ENCODE measurements at regions not wholly inside any gene's neighbourhood (a gene's known extent, or its start where the extent isn't known, plus 50 kb on each side); places are given as distances from the start of the nearest gene placed in this dataset.

GRCh38 chr20:62562831-62563230 is 79.5 kb upstream of the SLCO4A1 start (continued):
- TF ChIP-seq REST (IDR thresholded peaks at IDR 0.05; ENCODE audit: low read depth) (no peak), EZH2 (IDR thresholded peaks at IDR 0.05) (no peak), EZH2phosphoT487 (IDR thresholded peaks at IDR 0.05; ENCODE audit: borderline replicate concordance) (no peak), POLR2A (IDR thresholded peaks at IDR 0.05; ENCODE audit: borderline replicate concordance, extremely low read depth, insufficient read depth, insufficient read length) (no peak), YY1 (IDR thresholded peaks at IDR 0.05; ENCODE audit: extremely low read depth, insufficient replicate concordance, low read depth, low read length) (no peak)
- TF ChIP-seq, protein P1, sequence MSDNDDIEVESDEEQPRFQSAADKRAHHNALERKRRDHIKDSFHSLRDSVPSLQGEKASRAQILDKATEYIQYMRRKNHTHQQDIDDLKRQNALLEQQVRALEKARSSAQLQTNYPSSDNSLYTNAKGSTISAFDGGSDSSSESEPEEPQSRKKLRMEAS (IDR thresholded peaks at IDR 0.05) = no peak

GRCh38 chr20:62563561-62563960 is 78.7 kb upstream of the SLCO4A1 start:
- no peak for TF ChIP-seq ZNF274 (IDR thresholded peaks at IDR 0.05; ENCODE audit: low read depth, low read length)
- TF ChIP-seq, protein P2, sequence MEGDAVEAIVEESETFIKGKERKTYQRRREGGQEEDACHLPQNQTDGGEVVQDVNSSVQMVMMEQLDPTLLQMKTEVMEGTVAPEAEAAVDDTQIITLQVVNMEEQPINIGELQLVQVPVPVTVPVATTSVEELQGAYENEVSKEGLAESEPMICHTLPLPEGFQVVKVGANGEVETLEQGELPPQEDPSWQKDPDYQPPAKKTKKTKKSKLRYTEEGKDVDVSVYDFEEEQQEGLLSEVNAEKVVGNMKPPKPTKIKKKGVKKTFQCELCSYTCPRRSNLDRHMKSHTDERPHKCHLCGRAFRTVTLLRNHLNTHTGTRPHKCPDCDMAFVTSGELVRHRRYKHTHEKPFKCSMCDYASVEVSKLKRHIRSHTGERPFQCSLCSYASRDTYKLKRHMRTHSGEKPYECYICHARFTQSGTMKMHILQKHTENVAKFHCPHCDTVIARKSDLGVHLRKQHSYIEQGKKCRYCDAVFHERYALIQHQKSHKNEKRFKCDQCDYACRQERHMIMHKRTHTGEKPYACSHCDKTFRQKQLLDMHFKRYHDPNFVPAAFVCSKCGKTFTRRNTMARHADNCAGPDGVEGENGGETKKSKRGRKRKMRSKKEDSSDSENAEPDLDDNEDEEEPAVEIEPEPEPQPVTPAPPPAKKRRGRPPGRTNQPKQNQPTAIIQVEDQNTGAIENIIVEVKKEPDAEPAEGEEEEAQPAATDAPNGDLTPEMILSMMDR (IDR thresholded peaks at IDR 0.05 in 2 of 3, conservative IDR thresholded peaks at IDR 0.05 in 1 of 3; ENCODE audit: borderline replicate concordance in 1 of 3, insufficient read depth in 1 of 3, low read depth in 2 of 3, low read length in 2 of 3) = no peak
- no peak for TF ChIP-seq YY1 (IDR thresholded peaks at IDR 0.05; ENCODE audit: extremely low read depth, insufficient replicate concordance, low read depth, low read length)
- no peak for TF ChIP-seq CBX3 (IDR thresholded peaks at IDR 0.05; ENCODE audit: low read depth)
- no peak for TF ChIP-seq JUND (IDR thresholded peaks at IDR 0.05)
- no peak for TF ChIP-seq POLR2AphosphoS5 (IDR thresholded peaks at IDR 0.05; ENCODE audit: low read depth, low read length)
- TF ChIP-seq, protein P1 (IDR thresholded peaks at IDR 0.05) = no peak
- no peak for TF ChIP-seq SRF (IDR thresholded peaks at IDR 0.05; ENCODE audit: low read depth)
- TF ChIP-seq ZFX (IDR thresholded peaks at IDR 0.05) = no peak
- no peak for TF ChIP-seq TCF7L2 (IDR thresholded peaks at IDR 0.05; ENCODE audit: borderline replicate concordance, extremely low read depth, insufficient read depth, insufficient read length)
- TF ChIP-seq RAD21 (IDR thresholded peaks at IDR 0.05; ENCODE audit: low read depth) = no peak
- no peak for TF ChIP-seq ATF3 (IDR thresholded peaks at IDR 0.05)
- TF ChIP-seq EGR1 (IDR thresholded peaks at IDR 0.05; ENCODE audit: low read depth) = no peak
- H3K4me1 ChIP-seq (ENCODE audit: control insufficient read depth in 1 of 2, insufficient read depth in 2 of 2, low read length in 2 of 2) = no peaks in the 10 kb centered on the region
- no peak overlapping the region for H3K4me3 ChIP-seq (replicated peaks in 1 of 2; ENCODE audit: low read depth in 1 of 2, low read length in 2 of 2)
- no peak overlapping the region for H3K9ac ChIP-seq (ENCODE audit: low read length)
- H3K27me3 ChIP-seq (ENCODE audit: insufficient read depth, low read length) = no peaks in the 10 kb centered on the region
- H3K9me2 ChIP-seq (ENCODE audit: insufficient read depth) = no peaks in the 10 kb centered on the region
- H2AFZ ChIP-seq (ENCODE audit: low read depth, low read length, poor library complexity, severe bottlenecking) = no peak overlapping the region
- no peaks in the 10 kb centered on the region for H3K36me3 ChIP-seq (ENCODE audit: control insufficient read depth in 1 of 2, insufficient read depth in 2 of 2, low read length in 2 of 2)
- H3K9me3 ChIP-seq (ENCODE audit: control insufficient read depth in 1 of 2, insufficient read depth in 1 of 2, low read depth in 1 of 2, low read length in 2 of 2) = no peaks in the 10 kb centered on the region
- no peaks in the 10 kb centered on the region for H4K20me1 ChIP-seq (ENCODE audit: insufficient read depth)
- RAD21 ChIA-PET (ENCODE audit: low non-redundant PET in 1 of 2, low total read pairs in 2 of 2, uncharacterized antibody in 2 of 2, unreplicated experiment in 2 of 2) = no interaction called here
- intact Hi-C loops (cut with micrococcal nuclease) = no loop called here
- ATAC-seq = no peak
- DNase-seq (ENCODE audit: low read depth, low spot score) = no peak
- CTCF ChIA-PET = no interaction called here
- no peak overlapping the region for H3K4me2 ChIP-seq (ENCODE audit: low read length)
- H3K79me2 ChIP-seq (ENCODE audit: insufficient read depth, low read length) = no peaks in the 10 kb centered on the region
- POLR2A ChIA-PET = no interaction called here
- H3K27ac ChIP-seq (ENCODE audit: low read depth, low read length) = no peak overlapping the region
- BruUV-seq (replicated peaks) = no TSS peak
